ENCODE measurements at regions not wholly inside any gene's neighbourhood (a gene's known extent, or its start where the extent isn't known, plus 50 kb on each side); places are given as distances from the start of the nearest gene placed in this dataset.

DNA sequence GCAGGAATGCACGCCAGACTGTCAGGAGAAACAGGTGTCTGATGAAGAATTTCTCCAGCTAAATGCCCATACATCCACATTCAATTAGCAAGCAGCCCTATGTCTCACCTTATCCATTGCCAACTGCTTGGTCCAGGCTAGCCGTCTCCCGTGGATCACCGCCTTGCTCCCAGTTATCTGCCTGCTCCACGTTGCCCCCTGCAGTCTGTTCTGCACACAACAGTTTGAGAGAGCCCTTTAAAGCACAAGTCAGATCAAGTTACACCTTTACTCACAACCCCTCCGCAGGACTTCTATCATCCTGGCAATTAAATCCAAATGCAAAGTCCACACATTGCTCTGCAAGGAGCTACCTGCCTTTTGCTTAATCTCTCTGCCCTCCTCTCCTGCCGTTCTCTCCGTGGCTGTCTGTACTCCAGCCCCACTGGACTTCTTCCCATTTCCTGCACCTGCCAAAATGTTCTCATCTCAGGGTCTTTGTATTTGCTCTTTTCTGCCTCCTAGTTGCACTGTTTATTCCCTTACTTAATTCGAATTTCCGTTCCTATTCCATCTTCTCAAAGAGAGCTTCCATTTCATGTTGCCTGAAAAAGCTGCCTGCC, 185.3 kb upstream of the LARGE1 start:
- 10 to 11% (median 11%) methylated on average over 10 of the region's 10 CpGs for WGBS, 4 donors
- no peaks in the 10 kb centered on the region for H3K4me1 ChIP-seq
- peaks cover 0 to 11% (median 0%) of the 10 kb centered on the region in 9 donors for H3K27me3 ChIP-seq
- intact Hi-C loops (cut with DNase I) = loop anchor here (2.0 to 10.0 kb wide), 12 partner anchors 178 to 803 kb away; partner anchors contain the start of gene LARGE1 (in 3 of the 10)
- DNase-seq (peak in 4 of 5 donors; percentile 31 to 62 (median 51)), ATAC-seq (peak in 3 of 4 donors; percentile 72 to 82 (median 78))
- H3K4me3 ChIP-seq = no peak overlapping the region
- H3K27ac ChIP-seq = no peak overlapping the region
- H3K36me3 ChIP-seq = no peaks in the 10 kb centered on the region
- no peaks in the 10 kb centered on the region for H3K9me3 ChIP-seq
- no peak for TF ChIP-seq POLR2A (IDR thresholded peaks at IDR 0.05)
- TF ChIP-seq, protein P1, sequence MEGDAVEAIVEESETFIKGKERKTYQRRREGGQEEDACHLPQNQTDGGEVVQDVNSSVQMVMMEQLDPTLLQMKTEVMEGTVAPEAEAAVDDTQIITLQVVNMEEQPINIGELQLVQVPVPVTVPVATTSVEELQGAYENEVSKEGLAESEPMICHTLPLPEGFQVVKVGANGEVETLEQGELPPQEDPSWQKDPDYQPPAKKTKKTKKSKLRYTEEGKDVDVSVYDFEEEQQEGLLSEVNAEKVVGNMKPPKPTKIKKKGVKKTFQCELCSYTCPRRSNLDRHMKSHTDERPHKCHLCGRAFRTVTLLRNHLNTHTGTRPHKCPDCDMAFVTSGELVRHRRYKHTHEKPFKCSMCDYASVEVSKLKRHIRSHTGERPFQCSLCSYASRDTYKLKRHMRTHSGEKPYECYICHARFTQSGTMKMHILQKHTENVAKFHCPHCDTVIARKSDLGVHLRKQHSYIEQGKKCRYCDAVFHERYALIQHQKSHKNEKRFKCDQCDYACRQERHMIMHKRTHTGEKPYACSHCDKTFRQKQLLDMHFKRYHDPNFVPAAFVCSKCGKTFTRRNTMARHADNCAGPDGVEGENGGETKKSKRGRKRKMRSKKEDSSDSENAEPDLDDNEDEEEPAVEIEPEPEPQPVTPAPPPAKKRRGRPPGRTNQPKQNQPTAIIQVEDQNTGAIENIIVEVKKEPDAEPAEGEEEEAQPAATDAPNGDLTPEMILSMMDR (IDR thresholded peaks at IDR 0.05) = peak; percentile 50 to 77 (median 68)

- Histone ChIP-seq H3K4me3 (no peak overlapping the region), H3K27me3 (peaks cover 0 to 11% (median 0%) of the 10 kb centered on the region in 9 donors), H3K9me3 (no peaks in the 10 kb centered on the region), H3K36me3 (no peaks in the 10 kb centered on the region), H3K27ac (no peak overlapping the region), H3K4me1 (no peaks in the 10 kb centered on the region)
- ATAC-seq (no peak), DNase-seq (no peak)
- WGBS, 4 donors = 83 to 87% (median 87%) methylated on average over 3 of the region's 3 CpGs
- intact Hi-C loops (cut with DNase I) = loop anchor here in 9 of 10 donors (5.0 to 10.0 kb wide), 9 partner anchors 181 to 806 kb away; partner anchors contain the start of gene LARGE1 (in 3 of the 9)
- TF ChIP-seq POLR2A (IDR thresholded peaks at IDR 0.05) = no peak
- TF ChIP-seq, protein P1 (IDR thresholded peaks at IDR 0.05) = no peak
Observed at GRCh38 chr22:34108168-34108567, 187.9 kb upstream of the LARGE1 start.

DNA sequence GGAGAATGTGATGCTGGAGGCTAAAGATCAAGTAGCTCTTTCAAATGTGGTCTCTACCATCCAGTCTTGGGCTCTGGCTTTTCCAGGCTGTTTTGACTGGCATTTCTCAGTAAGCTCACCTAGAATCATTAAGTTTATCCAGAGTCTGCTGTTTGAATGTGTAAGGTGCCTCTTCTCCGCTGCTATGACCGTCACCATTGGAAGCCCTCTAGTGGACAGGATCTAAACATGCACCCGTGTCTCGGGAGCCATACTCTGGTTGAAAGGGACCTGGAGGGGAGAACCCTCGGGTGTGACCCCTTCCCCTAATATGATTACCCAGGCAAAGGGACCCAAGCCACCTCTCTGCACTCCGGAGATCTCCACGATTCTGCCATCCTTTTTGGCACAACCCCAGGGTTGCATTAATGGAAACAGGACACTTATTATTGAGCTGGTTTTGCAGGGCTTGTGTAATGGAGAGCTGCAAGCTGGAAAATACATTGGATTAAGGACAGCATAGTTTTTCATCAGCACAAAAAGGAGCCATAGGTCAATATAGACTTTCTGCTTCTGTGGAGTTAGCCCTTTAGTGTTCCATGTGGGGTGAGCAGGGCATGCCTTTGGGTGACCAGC, 191.0 kb upstream of the LARGE1 start:
- Histone ChIP-seq H3K4me1 (no peaks in the 10 kb centered on the region), H3K36me3 (no peaks in the 10 kb centered on the region), H3K27me3 (peaks cover 0 to 10% (median 0%) of the 10 kb centered on the region in 9 donors), H3K4me3 (no peak overlapping the region), H3K27ac (no peak overlapping the region), H3K9me3 (no peaks in the 10 kb centered on the region)
- intact Hi-C loops (cut with DNase I) = loop anchor here in 6 of 10 donors (2.0 to 5.0 kb wide), 3 partner anchors 187 to 809 kb away; no protein-coding TSS in a partner anchor
- 8 to 17% (median 11%) methylated on average over 7 of the region's 7 CpGs for WGBS, 4 donors
- DNase-seq (peak in 3 of 5 donors; percentile 8 to 26 (median 18)), ATAC-seq (peak in 3 of 4 donors; percentile 41 to 76 (median 69))
- TF ChIP-seq, protein P1 (IDR thresholded peaks at IDR 0.05) = peak; percentile 56 to 75 (median 62)
- TF ChIP-seq POLR2A (IDR thresholded peaks at IDR 0.05) = no peak

GRCh38 chr22:34113381-34113780, 193.1 kb upstream of the LARGE1 start:
- TF ChIP-seq, protein P1 (IDR thresholded peaks at IDR 0.05) = no peak
- TF ChIP-seq POLR2A (IDR thresholded peaks at IDR 0.05) = no peak
- no peaks in the 10 kb centered on the region for H3K27me3 ChIP-seq
- H3K4me3 ChIP-seq = no peak overlapping the region
- no peak for DNase-seq
- H3K36me3 ChIP-seq = no peaks in the 10 kb centered on the region
- intact Hi-C loops (cut with DNase I) = loop anchor here in 4 of 10 donors (5.0 kb wide), 1 partner anchor 811 kb away; no protein-coding TSS in a partner anchor
- peaks cover 0 to 10% (median 0%) of the 10 kb centered on the region in 12 donors for H3K9me3 ChIP-seq
- no peak for ATAC-seq
- WGBS, 4 donors = 80 to 85% (median 83%) methylated on average over 6 of the region's 6 CpGs
- H3K27ac ChIP-seq = no peak overlapping the region
- H3K4me1 ChIP-seq = no peaks in the 10 kb centered on the region

All from heart left ventricle (tissue), 16 donors.